UCSD-AML1 (cell line): ENCODE measurements at regions not wholly inside any gene's neighbourhood (a gene's known extent, or its start where the extent isn't known, plus 50 kb on each side); places are given as distances from the start of the nearest gene placed in this dataset.
"Not testable (repeated sequence)": the region's sequence is repeated elsewhere in the genome, so short reads cannot be mapped to it uniquely, and the experiment has no call there.

Experiments
- DNase-seq: peaks from one replicate; lab custom pipeline; 2025; ENCODE audit not compliant: unreplicated experiment; lab: John Stamatoyannopoulos, UW

DNA sequence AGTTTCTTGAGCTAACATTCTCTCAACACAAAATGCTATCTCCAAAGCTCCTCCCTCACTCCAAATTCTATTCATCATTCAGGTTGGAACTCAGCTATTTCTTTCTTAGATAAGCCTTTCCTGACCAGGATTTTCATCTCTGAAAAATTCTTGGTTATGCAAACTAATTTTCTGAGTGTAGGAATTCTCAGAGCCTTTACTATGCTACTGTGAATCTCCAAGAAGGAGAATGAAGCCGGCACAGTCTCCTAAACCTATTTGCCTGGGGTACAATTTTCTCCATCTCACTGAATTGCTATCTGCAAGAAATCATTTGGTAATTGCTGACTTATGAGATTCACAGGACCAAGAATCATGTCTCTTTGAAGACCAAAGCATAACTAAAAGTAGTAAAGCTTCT lies 325.9 kb upstream of the ESRRG start:
- DNase-seq, result no peak

DNA sequence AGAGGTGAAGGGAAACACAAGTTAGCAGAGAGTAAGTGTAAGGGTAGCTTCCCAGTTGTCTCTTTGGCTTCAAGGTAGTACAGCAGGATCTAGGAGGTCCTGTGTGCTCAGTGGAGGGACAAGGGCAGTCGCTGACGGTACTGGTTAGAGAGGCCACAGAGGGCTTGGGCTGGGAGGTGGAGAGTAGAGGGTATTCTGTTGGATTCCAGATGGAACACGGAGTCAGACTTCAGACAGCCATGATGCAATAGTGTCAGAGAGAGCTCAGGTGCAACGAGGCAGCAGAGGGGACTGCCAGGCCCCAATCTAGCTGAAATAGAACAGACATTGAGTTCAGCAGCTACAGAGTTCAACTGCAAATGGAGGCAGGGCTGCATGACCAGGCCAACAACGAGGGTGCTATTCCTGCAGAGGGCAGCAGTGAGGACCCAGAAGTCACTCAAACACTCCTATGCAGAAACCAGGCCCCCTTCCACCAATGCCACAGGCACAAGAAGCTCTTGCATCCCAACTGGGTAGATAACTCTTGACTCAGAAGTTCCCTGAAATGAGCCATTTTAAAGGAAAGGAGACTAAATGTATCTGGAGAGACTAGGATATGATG lies 325.0 kb upstream of the ESRRG start:
- peak; percentile 12 for DNase-seq

DNA sequence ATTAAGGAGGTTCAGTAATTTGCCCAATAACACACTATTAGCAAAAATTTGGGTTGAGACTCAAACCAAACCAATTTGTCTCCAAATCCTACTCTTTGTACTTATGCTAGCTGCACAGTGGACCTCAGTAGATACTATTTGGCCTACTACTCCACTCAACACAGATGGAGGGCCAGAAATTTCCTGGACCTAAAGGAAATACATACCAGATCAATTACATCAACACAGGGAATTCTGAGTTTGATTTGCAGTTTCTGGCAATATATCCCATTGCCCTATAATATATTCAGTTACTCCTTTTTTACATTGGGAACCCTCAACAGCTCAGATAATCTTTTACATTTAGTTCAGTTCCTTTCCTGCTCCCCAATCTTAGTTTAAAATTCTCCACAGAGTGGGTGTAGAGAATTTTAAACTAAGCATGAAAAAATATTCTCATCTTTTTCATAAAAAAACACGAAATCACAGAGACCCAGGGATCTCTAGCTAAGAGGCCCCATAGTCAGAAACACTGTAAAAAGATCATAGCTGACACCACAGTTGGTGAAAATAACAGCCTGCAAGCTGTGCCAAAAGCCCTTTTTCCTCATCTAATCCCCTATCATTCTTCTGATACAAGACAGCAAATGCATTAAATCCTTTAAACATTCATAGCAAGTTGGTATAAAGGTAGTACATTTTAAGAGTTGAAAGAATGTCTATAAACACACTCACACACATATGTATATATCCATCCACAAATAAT lies 317.7 kb upstream of the ESRRG start:
- DNase-seq, result no peak

DNA sequence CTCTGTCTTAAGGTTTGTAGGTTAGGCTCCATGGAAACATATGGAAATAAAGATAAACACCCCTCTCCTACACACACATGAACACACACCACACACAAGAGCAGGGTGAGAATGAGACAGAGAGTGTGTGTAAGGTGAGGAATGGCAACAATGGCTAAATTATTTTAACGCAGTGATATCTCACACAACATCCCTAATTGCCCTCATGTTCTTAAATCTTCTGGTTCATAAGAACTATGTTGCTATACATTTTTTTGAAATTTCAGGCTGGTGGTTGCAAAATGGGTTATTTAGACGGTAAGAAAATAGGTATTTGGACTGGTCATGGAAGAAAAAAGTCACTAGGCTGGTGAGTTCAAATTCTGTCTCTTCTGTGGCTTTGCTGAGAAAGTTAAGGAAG lies 316.7 kb upstream of the ESRRG start:
- DNase-seq, result no peak

DNA sequence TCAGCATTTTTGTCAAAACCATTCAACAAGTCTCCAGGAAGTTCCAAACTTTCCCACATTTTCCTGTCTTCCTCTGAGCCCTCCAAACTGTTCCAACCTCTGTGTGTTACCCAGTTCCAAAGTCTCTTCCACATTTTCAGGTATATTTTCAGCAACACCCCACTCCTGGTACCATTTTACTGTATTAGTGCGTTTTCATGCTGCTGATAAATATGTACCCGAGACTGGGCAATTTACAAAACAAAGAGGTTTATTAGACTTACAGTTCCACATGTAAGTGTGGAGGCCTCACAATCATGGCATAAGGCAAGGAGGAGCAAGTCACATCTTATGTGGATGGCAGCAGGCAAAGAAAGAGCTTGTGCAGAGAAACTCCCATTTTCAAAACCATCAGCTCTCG lies 315.9 kb upstream of the ESRRG start:
- not testable (repeated sequence) for DNase-seq

DNA sequence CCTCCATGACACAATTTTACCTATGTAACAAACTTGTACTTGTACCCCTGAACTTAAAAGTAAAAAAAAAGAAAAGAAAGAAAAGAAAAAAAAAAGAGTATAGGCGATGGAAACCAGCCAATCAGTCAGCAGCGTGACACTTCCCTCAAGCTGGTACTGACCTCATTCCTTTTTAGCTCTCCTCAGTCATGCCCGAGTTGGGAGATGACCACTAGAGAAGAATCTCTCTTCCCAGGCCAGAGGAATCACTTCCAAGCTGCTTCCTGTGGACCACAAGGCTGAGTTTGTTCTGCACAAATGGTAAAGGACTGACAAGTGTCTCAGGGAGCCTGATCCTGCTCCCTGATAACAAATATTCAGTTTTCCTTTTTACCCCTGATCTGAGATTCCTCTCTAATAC lies 313.5 kb upstream of the ESRRG start:
- no peak for DNase-seq

DNA sequence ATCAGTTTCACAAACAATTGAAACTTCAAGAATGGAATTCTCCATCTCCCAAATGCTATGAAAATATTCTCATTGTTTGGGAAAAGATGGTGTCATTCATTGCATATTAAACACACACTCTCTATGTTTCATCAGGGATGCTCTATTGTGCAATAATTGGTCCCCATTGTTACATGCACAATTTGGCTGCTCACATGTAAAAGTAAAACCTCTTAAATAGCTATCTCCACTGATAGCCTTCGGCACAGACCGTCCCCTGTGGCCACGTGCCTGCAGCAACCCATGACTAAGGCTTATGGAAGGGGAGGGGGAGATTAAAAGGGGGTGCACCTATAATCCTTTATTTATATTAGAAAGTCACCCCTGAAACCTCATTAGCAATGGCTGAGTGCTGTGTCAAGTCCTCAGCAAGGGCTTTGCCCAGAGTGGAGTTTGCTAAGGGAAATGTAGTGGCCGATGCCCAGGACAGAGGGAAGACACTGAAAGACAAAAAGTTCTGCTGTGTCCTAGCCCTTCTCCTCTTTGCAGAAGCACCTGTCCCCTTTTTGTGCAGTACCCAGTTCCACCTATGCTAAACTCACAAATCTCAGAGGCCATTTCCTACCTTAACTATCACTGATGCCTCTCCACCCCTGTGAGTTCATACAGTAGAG lies 309.6 kb upstream of the ESRRG start:
- no peak for DNase-seq

DNA sequence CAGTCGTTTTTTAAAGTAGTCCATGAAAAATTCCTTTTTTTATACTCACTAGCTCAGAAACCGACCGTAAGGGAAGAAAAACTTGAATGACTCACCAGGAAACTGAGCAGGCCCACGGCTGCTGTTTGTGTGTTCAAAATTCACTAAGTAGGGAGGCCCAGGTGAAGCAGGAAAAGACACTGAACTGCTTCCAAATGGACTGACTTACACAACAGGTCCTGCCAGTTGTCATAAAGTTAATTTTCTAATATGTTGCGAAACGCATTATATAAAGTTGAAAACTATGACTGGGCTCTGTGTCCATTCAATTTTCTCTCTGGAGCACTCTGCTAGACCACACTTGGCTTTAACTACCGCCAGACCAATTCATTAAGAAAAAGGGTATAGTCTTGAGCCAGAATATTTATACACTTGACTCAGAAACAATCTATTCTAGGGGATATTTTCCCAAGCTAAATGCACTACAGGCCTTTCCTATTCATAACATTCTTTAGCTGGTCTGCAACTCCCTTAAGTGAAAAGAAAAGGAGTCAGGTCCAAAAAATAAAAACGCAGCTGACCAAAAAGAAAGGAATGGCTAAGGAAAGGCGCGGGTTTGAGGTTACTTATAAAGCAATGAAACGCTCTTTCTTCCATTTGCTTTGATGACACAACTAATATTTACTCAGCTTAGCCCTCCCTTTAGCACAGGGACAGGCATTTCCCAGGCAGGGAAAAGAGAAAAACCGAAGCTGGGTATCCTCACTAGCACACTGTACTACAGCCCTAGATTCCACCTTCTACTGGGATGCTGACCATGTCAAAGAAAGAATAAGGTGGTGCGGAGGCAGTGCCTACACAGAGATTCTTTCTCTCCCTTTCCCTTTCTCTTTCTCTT lies 306.3 kb upstream of the ESRRG start:
- DNase-seq, result no peak

DNA sequence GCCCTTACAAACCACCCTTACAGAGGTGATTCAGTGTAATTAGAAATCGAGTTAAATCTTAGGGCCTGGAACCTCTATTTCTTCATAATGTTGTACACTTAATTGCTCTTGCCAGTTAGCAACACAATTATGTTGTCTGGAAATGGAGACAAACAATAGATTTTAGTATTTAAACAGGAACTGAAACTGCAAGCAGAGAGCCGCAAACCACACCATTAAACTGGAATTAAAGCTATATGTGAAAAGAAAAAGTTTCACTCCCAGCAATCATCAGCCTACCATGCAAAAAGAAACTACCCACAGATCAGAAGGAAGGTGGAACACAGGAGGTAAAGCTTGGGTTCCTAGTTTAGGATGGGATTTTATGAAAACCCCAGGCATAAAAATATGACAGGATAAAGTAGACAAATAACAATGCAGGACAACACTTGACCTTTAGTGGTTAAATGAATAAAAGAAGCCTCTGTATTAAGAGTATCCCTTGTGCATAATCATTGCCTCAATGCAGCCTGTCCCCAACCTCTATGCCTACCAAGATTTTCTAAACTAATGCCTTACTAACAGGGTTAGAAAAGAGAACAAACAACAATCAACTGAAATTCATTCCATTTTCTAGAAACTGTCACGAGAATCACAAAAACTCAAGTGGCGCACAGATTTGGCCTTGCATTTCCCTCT lies 304.3 kb upstream of the ESRRG start:
- DNase-seq, result no peak

DNA sequence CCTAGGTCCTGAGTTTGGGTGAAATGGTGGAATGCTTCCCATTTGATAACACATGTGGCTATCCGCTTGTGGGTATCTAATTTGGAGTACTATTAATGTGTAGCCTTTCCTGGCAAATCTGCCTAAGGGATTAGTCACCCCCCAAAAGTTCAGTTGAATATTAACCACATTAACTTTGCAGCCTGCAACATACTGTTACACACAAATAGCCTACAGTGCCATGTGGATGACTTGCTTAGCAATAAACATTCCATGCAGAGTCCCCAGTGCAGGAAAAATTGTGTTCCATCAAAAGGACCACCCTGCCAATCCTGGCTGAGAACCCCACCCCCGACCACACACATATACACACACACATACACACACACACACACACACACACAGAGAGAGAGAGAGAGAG lies 303.3 kb upstream of the ESRRG start:
- no peak for DNase-seq

DNA sequence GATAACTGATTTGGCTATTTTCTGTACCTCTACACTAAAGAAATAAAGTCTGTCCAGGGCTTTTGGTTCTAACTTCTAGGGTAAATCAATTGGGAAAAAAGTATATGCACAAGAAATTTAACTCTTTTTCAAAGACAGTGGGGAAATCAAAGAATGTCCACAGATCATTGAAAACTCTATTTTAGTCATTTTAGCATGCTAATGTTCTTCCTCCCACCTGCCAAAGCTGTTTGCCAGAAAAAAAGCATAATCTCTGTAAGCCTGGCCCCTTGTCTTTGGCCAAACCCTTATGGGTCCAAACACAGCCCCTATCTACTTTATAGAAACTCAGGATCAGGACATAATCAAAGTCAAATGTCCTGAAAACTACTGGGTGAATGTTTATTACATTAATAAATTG lies 302.2 kb upstream of the ESRRG start:
- DNase-seq, result no peak

DNA sequence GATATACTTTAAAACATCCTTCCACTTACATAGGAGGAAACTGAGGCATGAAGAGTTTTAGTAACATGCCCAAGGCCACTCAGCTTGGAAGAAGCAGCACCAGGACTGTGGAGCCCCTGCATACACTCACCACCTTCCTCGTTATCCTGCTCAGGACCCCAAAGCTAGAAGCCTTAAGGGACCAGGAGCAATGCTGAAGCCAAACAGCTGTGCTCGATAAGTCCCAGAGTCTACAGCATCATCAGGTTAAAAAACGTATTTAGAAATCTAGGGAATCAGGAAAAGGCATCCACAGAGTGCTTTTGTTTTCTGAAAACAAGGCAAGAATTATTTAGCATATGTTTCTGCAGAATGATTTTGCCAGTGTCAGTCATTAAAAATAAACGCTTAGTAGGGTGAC lies 301.7 kb upstream of the ESRRG start:
- no peak for DNase-seq

DNA sequence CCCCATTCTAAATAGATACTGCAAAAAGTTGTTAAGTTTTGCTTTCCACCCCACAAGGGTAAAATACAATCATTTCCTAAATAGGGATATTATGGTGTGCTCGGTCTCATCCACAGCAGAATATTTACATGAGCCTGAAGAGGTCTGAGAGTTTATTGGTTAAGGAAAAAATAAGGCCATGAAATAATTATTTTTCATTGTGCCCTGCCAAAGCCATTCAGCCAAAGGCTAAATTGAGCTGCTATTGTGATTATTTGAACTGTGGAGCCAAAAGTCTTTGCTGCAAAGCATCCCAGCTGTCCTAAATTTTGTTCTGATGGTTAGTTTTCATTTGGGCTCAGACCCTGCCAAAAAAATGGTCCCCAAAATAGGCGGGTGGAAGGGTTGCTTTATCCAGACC lies 298.7 kb upstream of the ESRRG start:
- no peak for DNase-seq

DNA sequence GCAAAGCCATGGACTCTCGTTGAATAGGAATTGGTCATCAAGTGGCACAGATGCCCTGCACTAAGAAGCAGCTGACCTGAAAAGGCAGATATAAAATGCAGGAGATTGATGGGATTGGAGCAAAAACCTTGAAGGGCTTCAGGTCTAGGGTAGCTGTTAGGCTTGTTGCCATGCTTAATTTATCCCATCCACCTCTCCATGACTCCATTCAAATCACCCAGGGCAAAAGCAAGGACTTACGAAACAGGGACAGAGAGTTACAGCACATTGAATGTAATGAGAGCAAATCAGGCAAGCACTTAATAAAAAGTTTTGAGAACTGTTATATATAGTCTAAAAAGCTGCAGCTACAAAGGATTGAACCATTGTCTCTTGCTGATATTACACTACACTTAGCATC lies 298.2 kb upstream of the ESRRG start:
- no peak for DNase-seq

DNA sequence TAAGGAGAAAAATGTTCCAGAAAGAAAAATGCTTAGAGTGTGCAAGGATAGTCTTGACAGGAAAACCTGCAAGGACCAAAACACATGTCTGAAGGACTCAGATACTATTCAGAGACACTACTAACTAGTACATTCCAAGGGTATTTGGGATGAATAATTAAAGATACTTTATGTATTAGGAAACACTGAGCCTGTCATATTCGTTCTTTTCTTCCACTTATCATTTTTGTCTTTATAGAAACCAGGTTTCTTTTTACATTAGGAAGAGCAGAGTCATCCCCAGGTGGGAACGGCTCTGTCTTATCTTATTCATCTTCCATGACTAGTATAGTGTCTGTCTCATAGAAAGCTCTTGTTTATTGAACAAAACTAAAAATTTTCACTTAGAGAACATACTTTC lies 296.2 kb upstream of the ESRRG start:
- no peak for DNase-seq

DNA sequence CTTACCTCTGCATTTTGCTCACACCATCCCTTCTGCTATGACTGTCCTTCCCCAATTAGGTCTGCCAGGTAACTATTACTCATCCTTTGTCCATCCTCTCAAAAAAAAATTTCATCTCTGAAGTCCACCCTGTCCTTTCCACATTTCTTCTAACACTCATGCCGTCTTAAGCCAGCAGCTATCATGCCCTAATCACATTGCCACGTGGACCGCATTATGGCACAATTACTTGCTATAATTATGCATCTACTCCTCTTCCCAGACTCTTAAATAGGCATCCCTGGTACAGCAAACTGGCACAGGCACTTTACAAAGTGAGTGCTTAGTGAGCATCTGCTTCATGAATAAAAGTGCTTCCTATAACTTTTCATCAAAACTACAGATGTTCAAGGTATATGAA lies 295.4 kb upstream of the ESRRG start:
- no peak for DNase-seq

DNA sequence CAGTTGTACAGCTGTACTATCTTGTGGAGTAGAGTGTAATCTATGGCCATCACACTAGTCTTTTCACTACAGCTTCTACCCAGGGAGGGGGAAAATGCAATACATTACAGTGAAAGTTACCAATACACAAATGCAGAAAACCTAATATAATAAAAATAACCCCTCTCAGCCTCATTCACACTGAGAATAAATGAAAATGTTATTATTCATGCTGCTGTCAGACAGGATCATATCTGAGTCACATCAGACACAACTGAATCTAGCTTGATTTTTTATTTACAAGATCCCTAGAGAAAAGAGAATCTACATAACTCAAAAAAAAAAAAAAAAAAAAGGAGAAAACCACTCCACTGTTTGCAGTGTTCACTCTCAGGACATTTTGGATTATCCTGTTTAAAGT lies 293.9 kb upstream of the ESRRG start:
- no peak for DNase-seq

DNA sequence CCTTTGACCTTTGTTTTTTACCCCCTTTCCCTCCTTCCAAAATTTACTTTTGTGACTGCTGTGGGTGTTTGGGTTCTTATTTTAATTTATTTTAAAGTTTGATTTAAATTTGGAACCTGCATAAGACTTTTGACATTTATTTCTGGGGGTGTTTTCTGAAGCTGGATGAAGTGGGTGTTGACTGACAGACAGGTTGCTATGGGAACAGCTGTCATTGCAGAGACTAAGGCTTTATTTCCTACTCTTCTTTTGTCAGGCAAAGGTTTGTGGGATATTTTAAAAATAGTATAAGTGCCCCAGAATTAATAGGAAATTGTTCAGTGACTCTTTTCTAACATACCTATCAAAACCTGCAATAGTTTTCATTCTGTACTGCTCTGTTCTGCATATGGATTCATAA lies 290.8 kb upstream of the ESRRG start:
- DNase-seq, result no peak

DNA sequence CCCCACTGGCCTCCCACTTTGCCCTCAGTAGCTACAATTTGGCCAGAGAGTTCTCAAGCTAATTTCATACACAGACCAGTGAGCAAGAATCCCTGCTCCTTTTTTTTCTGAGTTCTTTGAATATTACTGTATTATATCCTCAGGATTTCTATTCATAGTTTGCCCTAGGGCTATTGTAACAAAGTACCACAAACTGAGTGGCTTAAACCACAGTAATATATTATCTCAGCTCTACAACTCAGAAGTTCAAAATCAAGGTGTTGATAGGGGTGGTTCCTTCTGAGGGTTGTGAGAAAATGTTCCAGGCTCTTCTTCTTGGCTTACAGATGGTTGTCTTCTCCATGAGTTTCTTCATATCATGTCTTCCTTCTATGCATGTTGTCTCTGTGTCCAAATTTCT lies 289.4 kb upstream of the ESRRG start:
- DNase-seq, result no peak

DNA sequence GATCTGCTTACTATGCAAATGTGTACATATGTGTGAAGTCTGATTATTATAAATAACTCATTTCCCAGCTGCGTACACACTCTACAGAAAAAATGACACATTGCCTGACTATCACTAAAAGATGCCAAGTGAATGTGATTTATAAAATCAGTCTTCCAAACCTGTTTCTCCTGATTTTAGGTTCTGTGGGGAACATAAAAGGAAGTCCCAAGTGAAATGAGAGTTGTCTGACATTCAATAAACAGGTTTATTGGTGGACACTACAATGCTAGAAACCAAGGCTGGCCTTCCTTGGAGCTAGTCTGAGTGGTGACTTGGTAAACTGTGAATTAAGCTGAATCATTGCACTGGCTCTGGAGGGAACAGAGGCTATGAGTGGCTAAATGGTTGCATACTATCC lies 287.9 kb upstream of the ESRRG start:
- DNase-seq, result no peak

DNA sequence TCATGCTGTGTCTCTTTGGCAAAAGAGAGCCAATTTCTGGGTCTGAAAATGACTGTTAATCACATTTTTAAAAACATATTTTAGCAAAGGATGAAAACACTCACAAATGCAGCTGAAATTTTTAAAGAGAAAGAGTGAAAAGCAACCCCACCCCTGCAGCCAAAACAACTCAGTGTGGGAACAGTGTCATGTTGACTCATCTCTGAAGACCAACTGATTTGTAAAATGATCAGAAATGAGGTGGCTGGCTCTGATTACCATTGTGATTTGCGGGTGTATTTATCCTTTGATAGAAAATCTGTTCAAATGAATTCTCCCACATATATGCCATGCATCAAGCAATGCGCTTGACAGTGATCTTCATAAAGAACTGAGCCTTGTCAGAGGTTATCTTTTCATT lies 287.0 kb upstream of the ESRRG start:
- DNase-seq, result no peak
